AG09319 (cell line): ENCODE measurements at regions not wholly inside any gene's neighbourhood (a gene's known extent, or its start where the extent isn't known, plus 50 kb on each side); places are given as distances from the start of the nearest gene placed in this dataset.

Experiments
- DNase-seq: peaks from one replicate; pipeline ENCODE4 v3.0.0-alpha.2; 2010; ENCODE audit warnings: low read depth; ENCODE audit errors: extremely low read depth
- CTCF ChIP-seq: IDR thresholded peaks from 2 replicates; pipeline ENCODE4 v1.5.1; 2011; ENCODE audit warnings: low read depth, mild to moderate bottlenecking, inconsistent platforms, low read length, moderate library complexity

- TF ChIP-seq CTCF, result no peak
- DNase-seq, result no peak
Observed at GRCh38 chr2:6782517-6783237, 83.0 kb downstream of the CMPK2 start.

GRCh38 chr2:6783238-6783614 is 82.5 kb downstream of the CMPK2 start:
- TF ChIP-seq CTCF, result no peak
- DNase-seq, result no peak

GRCh38 chr2:6784291-6784690 is 81.4 kb downstream of the CMPK2 start:
- no peak for DNase-seq
- TF ChIP-seq CTCF, result no peak

- no peak for DNase-seq
- TF ChIP-seq CTCF, result no peak
Observed at GRCh38 chr2:6785493-6785892, 80.2 kb downstream of the CMPK2 start.

- no peak for TF ChIP-seq CTCF
Observed at GRCh38 chr2:6787376-6787775, 78.3 kb downstream of the CMPK2 start.

GRCh38 chr2:6788614-6789013 is 77.1 kb downstream of the CMPK2 start:
- no peak for TF ChIP-seq CTCF
- DNase-seq, result no peak

More at GRCh38 chr2:6787376-6787775, 78.3 kb downstream of the CMPK2 start:
- no peak for DNase-seq

- no peak for DNase-seq
- no peak for TF ChIP-seq CTCF
Observed at GRCh38 chr2:6789559-6790138, 76.1 kb downstream of the CMPK2 start.
